CD4-positive, CD25-positive, alpha-beta regulatory T cell (primary cell): ENCODE measurements at regions not wholly inside any gene's neighbourhood (a gene's known extent, or its start where the extent isn't known, plus 50 kb on each side); places are given as distances from the start of the nearest gene placed in this dataset.
"Not testable (repeated sequence)": the region's sequence is repeated elsewhere in the genome, so short reads cannot be mapped to it uniquely, and the experiment has no call there.

ENCODE experiments used
- ATAC-seq, 2 donors: fragments of 150-1000 bp; cut with Tn5 transposase; one replicate each; pipeline ENCODE4 v1.10.0; 2021; ENCODE audit warnings: low read depth in 2 of 2, moderate number of reproducible peaks in 2 of 2, moderate library complexity in 1 of 2
- DNase-seq, 3 donors: peaks; one replicate each; pipeline versions ENCODE4 v3.0.0 to v3.0.0-alpha.2; 2012 to 2022; ENCODE audit warnings: mixed read lengths in 1 of 3
- H3K27ac ChIP-seq: one replicate; pipeline ENCODE4 v1.7.0; 2013; ENCODE audit warnings: mild to moderate bottlenecking, low read length; ENCODE audit not compliant: insufficient read depth, poor library complexity, severe bottlenecking
- H3K27me3 ChIP-seq: one replicate; pipeline ENCODE4 v1.7.0; 2013; ENCODE audit warnings: low read length; ENCODE audit not compliant: control insufficient read depth, insufficient read depth
- H3K36me3 ChIP-seq: one replicate; pipeline ENCODE4 v1.7.0; 2013; ENCODE audit warnings: mild to moderate bottlenecking, low read length, moderate library complexity; ENCODE audit not compliant: control insufficient read depth, insufficient read depth
- H3K4me1 ChIP-seq: 2 replicates; pipeline ENCODE4 v1.7.0; 2013; ENCODE audit warnings: mild to moderate bottlenecking, low read length; ENCODE audit not compliant: insufficient read depth, control insufficient read depth, poor library complexity, severe bottlenecking
- H3K4me3 ChIP-seq: one replicate; pipeline ENCODE4 v1.7.0; 2013; ENCODE audit warnings: low read depth, mild to moderate bottlenecking, low read length, moderate library complexity
- H3K9me3 ChIP-seq, 2 experiments: 1 replicate in 1 of 2; 2 replicates in 1 of 2; pipeline ENCODE4 v1.7.0; 2013; ENCODE audit warnings: low read length in 2 of 2, mild to moderate bottlenecking in 1 of 2, moderate library complexity in 1 of 2; ENCODE audit not compliant: control insufficient read depth in 2 of 2
- H3K27ac Mint-ChIP-seq, 3 donors: one replicate each; pipeline ENCODE4 v1.8.0; 2020 to 2022; ENCODE audit warnings: mild to moderate bottlenecking in 3 of 3, mixed read lengths in 3 of 3, moderate library complexity in 2 of 3
- H3K27me3 Mint-ChIP-seq: one replicate; pipeline ENCODE4 v1.8.0; 2022; ENCODE audit warnings: mild to moderate bottlenecking, mixed read lengths
- H3K36me3 Mint-ChIP-seq: one replicate; pipeline ENCODE4 v1.8.0; 2020; ENCODE audit warnings: mixed read lengths
- H3K4me1 Mint-ChIP-seq, 4 donors: one replicate each; pipeline ENCODE4 v1.8.0; 2020 to 2022; ENCODE audit warnings: mixed read lengths in 4 of 4, mild to moderate bottlenecking in 1 of 4
- H3K4me3 Mint-ChIP-seq, 4 donors: one replicate each; pipeline ENCODE4 v1.8.0; 2020 to 2022; ENCODE audit warnings: mild to moderate bottlenecking in 4 of 4, mixed read lengths in 4 of 4, moderate library complexity in 3 of 4
- H3K9me3 Mint-ChIP-seq, 7 donors: one replicate each; pipeline ENCODE4 v1.8.0; 2020 to 2022; ENCODE audit warnings: mixed read lengths in 7 of 7, mild to moderate bottlenecking in 3 of 7, moderate library complexity in 2 of 7

DNA sequence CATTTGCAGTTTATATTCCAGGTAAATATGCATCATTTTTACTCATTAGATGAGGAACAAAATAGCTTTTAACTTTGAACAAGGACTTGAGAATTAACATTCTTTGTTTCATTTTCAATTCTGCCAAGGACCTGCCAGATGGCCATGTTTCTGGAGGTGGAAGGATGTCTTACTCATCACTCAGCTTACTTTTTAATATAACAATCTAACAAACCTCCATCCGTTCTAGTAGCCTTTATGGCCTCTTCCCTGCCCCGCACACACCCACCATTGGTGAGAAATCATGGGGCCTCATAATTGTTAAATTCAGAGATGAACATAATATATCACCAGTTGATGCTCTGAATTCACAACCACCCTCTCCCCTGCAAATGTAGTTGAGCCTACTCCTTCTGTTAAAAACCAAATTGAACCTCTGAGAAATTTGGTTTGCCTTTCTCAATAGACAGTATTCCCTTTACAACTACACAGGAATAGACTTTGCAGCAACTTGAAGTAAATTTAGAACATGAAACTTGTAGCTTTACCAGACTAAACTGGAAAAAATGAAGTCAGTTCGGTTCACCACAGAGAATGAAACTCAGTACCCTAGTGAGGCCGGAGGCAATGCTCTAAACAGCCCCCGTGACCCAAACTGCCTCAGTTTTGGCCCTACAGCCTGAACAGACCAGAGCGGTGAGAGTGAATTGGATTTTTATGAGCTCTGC is 50.1 kb upstream of the ACSL4 start:
- Histone ChIP-seq H3K36me3 (no peaks in the 10 kb centered on the region), H3K27me3 (no peaks in the 10 kb centered on the region), H3K27ac (peak overlapping the region; percentile 52), H3K9me3 (no peaks in the 10 kb centered on the region), H3K4me3 (peak overlapping the region; percentile 68), H3K4me1 (no peaks in the 10 kb centered on the region)
- ATAC-seq: peak in 1 of 2 donors; percentile 34
- no peaks in the 10 kb centered on the region for H3K9me3 Mint-ChIP-seq
- no peaks in the 10 kb centered on the region for H3K27me3 Mint-ChIP-seq
- DNase-seq: peak in 1 of 3 donors; percentile 65
- peak overlapping the region in 2 of 3 donors; percentile 55 to 98 for H3K27ac Mint-ChIP-seq
- no peaks in the 10 kb centered on the region for H3K36me3 Mint-ChIP-seq
- peak overlapping the region; percentile 36 to 67 (median 62) for H3K4me3 Mint-ChIP-seq
- peaks cover 2 to 18% (median 11%) of the 10 kb centered on the region in 4 donors for H3K4me1 Mint-ChIP-seq

GRCh38 chrX:109783701-109784079 is 50.6 kb upstream of the ACSL4 start:
- ATAC-seq (no peak), DNase-seq (no peak)
- Mint-ChIP-seq H3K4me3 (peak overlapping the region in 1 of 4 donors; percentile 36), H3K36me3 (no peaks in the 10 kb centered on the region), H3K27me3 (no peaks in the 10 kb centered on the region), H3K9me3 (no peaks in the 10 kb centered on the region), H3K4me1 (peaks cover 2 to 18% (median 11%) of the 10 kb centered on the region in 4 donors), H3K27ac (peak overlapping the region in 1 of 3 donors; percentile 98)
- Histone ChIP-seq H3K27ac (no peak overlapping the region), H3K4me3 (peak overlapping the region; percentile 68), H3K4me1 (no peaks in the 10 kb centered on the region), H3K9me3 (no peaks in the 10 kb centered on the region), H3K36me3 (no peaks in the 10 kb centered on the region), H3K27me3 (no peaks in the 10 kb centered on the region)

- Histone ChIP-seq H3K4me1 (no peaks in the 10 kb centered on the region), H3K27me3 (no peaks in the 10 kb centered on the region), H3K9me3 (no peaks in the 10 kb centered on the region), H3K4me3 (no peak overlapping the region), H3K36me3 (no peaks in the 10 kb centered on the region), H3K27ac (no peak overlapping the region)
- peaks cover 2 to 18% (median 11%) of the 10 kb centered on the region in 4 donors for H3K4me1 Mint-ChIP-seq
- no peak overlapping the region for H3K4me3 Mint-ChIP-seq
- no peak for DNase-seq
- H3K27ac Mint-ChIP-seq: no peak overlapping the region
- no peaks in the 10 kb centered on the region for H3K9me3 Mint-ChIP-seq
- H3K27me3 Mint-ChIP-seq: no peaks in the 10 kb centered on the region
- ATAC-seq: no peak
- no peaks in the 10 kb centered on the region for H3K36me3 Mint-ChIP-seq
Measured at GRCh38 chrX:109785053-109785452, 52.0 kb upstream of the ACSL4 start.

DNA sequence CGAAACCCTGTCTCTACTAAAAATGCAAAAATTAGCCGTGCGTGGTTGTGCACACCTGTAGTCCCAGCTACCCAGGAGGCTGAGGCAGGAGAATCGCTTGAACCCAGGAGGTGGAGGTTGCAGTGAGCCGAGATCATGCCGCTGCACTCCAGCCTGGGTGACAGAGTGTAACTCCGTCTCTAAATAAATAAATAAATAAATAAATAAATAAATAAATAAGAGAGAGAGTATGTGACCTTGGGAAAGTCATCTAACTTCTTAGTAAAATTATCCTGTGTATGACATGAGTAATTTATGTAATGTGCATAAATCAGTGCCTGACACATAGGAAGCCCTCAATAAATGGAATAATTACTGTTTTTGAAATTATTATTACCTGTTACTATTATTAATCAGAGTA is 57.5 kb upstream of the ACSL4 start:
- H3K4me1 ChIP-seq, H3K9me3 ChIP-seq, H3K9me3 Mint-ChIP-seq, H3K36me3 ChIP-seq, H3K4me3 ChIP-seq, H3K27ac ChIP-seq, H3K36me3 Mint-ChIP-seq, DNase-seq, H3K27ac Mint-ChIP-seq, H3K27me3 Mint-ChIP-seq, H3K4me1 Mint-ChIP-seq, H3K27me3 ChIP-seq, H3K4me3 Mint-ChIP-seq, ATAC-seq: not testable (repeated sequence)

- H3K4me3 Mint-ChIP-seq: no peak overlapping the region
- H3K36me3 Mint-ChIP-seq: no peaks in the 10 kb centered on the region
- H3K9me3 Mint-ChIP-seq: peaks cover 0 to 2% (median 0%) of the 10 kb centered on the region in 7 donors
- H3K36me3 ChIP-seq: no peaks in the 10 kb centered on the region
- no peaks in the 10 kb centered on the region for H3K27me3 Mint-ChIP-seq
- H3K27ac Mint-ChIP-seq: no peak overlapping the region
- H3K4me1 Mint-ChIP-seq: no peaks in the 10 kb centered on the region
- no peaks in the 10 kb centered on the region for H3K9me3 ChIP-seq
- H3K4me1 ChIP-seq: no peaks in the 10 kb centered on the region
- no peaks in the 10 kb centered on the region for H3K27me3 ChIP-seq
- no peak overlapping the region for H3K27ac ChIP-seq
- DNase-seq (no peak), ATAC-seq (no peak)
- no peak overlapping the region for H3K4me3 ChIP-seq
Measured at GRCh38 chrX:109793191-109793590, 60.1 kb upstream of the ACSL4 start.

GRCh38 chrX:109795682-109796081 is 62.6 kb upstream of the ACSL4 start:
- Histone ChIP-seq H3K27me3 (no peaks in the 10 kb centered on the region), H3K4me1 (no peaks in the 10 kb centered on the region), H3K27ac (no peak overlapping the region), H3K4me3 (no peak overlapping the region), H3K9me3 (no peaks in the 10 kb centered on the region), H3K36me3 (no peaks in the 10 kb centered on the region)
- H3K4me1 Mint-ChIP-seq: no peaks in the 10 kb centered on the region
- no peaks in the 10 kb centered on the region for H3K27me3 Mint-ChIP-seq
- H3K27ac Mint-ChIP-seq: no peak overlapping the region
- ATAC-seq (no peak), DNase-seq (no peak)
- H3K9me3 Mint-ChIP-seq: peaks cover 0 to 2% (median 0%) of the 10 kb centered on the region in 7 donors
- no peaks in the 10 kb centered on the region for H3K36me3 Mint-ChIP-seq
- no peak overlapping the region for H3K4me3 Mint-ChIP-seq

- ATAC-seq: no peak
- H3K4me3 ChIP-seq: no peak overlapping the region
- H3K27ac ChIP-seq: no peak overlapping the region
- Mint-ChIP-seq H3K9me3 (peaks cover 0 to 1% (median 0%) of the 10 kb centered on the region in 7 donors), H3K36me3 (no peaks in the 10 kb centered on the region), H3K27me3 (no peaks in the 10 kb centered on the region), H3K27ac (no peak overlapping the region), H3K4me1 (no peaks in the 10 kb centered on the region), H3K4me3 (no peak overlapping the region)
- H3K4me1 ChIP-seq: no peaks in the 10 kb centered on the region
- H3K27me3 ChIP-seq: no peaks in the 10 kb centered on the region
- H3K9me3 ChIP-seq: no peaks in the 10 kb centered on the region
- DNase-seq: no peak
- H3K36me3 ChIP-seq: no peaks in the 10 kb centered on the region
Measured at GRCh38 chrX:109797311-109797975, 64.4 kb upstream of the ACSL4 start.

- no peaks in the 10 kb centered on the region for H3K9me3 ChIP-seq
- peaks cover 0 to 5% (median 0%) of the 10 kb centered on the region in 4 donors for H3K4me1 Mint-ChIP-seq
- no peaks in the 10 kb centered on the region for H3K36me3 ChIP-seq
- H3K36me3 Mint-ChIP-seq: no peaks in the 10 kb centered on the region
- peaks cover 22% of the 10 kb centered on the region for H3K27me3 Mint-ChIP-seq
- no peaks in the 10 kb centered on the region for H3K27me3 ChIP-seq
- H3K27ac Mint-ChIP-seq: no peak overlapping the region
- ATAC-seq (no peak), DNase-seq (no peak)
- no peak overlapping the region for H3K4me3 ChIP-seq
- peaks cover 0 to 3% (median 0%) of the 10 kb centered on the region in 7 donors for H3K9me3 Mint-ChIP-seq
- H3K27ac ChIP-seq: no peak overlapping the region
- H3K4me3 Mint-ChIP-seq: no peak overlapping the region
- H3K4me1 ChIP-seq: no peaks in the 10 kb centered on the region
Measured at GRCh38 chrX:109812236-109812635, 79.2 kb upstream of the ACSL4 start.
